ENCODE measurements at regions not wholly inside any gene's neighbourhood (a gene's known extent, or its start where the extent isn't known, plus 50 kb on each side); places are given as distances from the start of the nearest gene placed in this dataset.

- no peaks in the 10 kb centered on the region for H3K9me3 ChIP-seq (ENCODE audit: control insufficient read depth in 3 of 3, low read length in 3 of 3)
- H3K36me3 ChIP-seq (ENCODE audit: control insufficient read depth in 3 of 3, insufficient read depth in 3 of 3, low read length in 3 of 3), result no peaks in the 10 kb centered on the region
- H3K9ac ChIP-seq (ENCODE audit: low read depth in 1 of 3, low read length in 3 of 3), result no peak overlapping the region
- no peaks in the 10 kb centered on the region for H3K4me1 ChIP-seq (ENCODE audit: control insufficient read depth in 3 of 3, insufficient read depth in 3 of 3, low read length in 3 of 3)
- no peak overlapping the region for H3K4me3 ChIP-seq (ENCODE audit: low read length in 3 of 3)
- H3K27me3 ChIP-seq (ENCODE audit: control insufficient read depth in 3 of 3, insufficient read depth in 3 of 3, low read length in 3 of 3), result no peaks in the 10 kb centered on the region
- no peak overlapping the region for H3K27ac ChIP-seq (ENCODE audit: low read depth, low read length)
Observed at GRCh38 chr18:78159397-78159796, 820.2 kb upstream of the SALL3 start.

- no peaks in the 10 kb centered on the region for H3K36me3 ChIP-seq (ENCODE audit: control insufficient read depth in 3 of 3, insufficient read depth in 3 of 3, low read length in 3 of 3)
- no peak overlapping the region for H3K9ac ChIP-seq (ENCODE audit: low read depth in 1 of 3, low read length in 3 of 3)
- H3K27ac ChIP-seq (ENCODE audit: low read depth, low read length), result no peak overlapping the region
- no peak overlapping the region for H3K4me3 ChIP-seq (ENCODE audit: low read length in 3 of 3)
- no peaks in the 10 kb centered on the region for H3K27me3 ChIP-seq (ENCODE audit: control insufficient read depth in 3 of 3, insufficient read depth in 3 of 3, low read length in 3 of 3)
- no peaks in the 10 kb centered on the region for H3K4me1 ChIP-seq (ENCODE audit: control insufficient read depth in 3 of 3, insufficient read depth in 3 of 3, low read length in 3 of 3)
- H3K9me3 ChIP-seq (ENCODE audit: control insufficient read depth in 3 of 3, low read length in 3 of 3), result no peaks in the 10 kb centered on the region
Observed at GRCh38 chr18:78160961-78161656, 818.5 kb upstream of the SALL3 start.

- H3K4me1 ChIP-seq (ENCODE audit: control insufficient read depth in 3 of 3, insufficient read depth in 3 of 3, low read length in 3 of 3), result no peaks in the 10 kb centered on the region
- H3K27ac ChIP-seq (ENCODE audit: low read depth, low read length), result no peak overlapping the region
- H3K36me3 ChIP-seq (ENCODE audit: control insufficient read depth in 3 of 3, insufficient read depth in 3 of 3, low read length in 3 of 3), result no peaks in the 10 kb centered on the region
- H3K9me3 ChIP-seq (ENCODE audit: control insufficient read depth in 3 of 3, low read length in 3 of 3), result no peaks in the 10 kb centered on the region
- H3K27me3 ChIP-seq (ENCODE audit: control insufficient read depth in 3 of 3, insufficient read depth in 3 of 3, low read length in 3 of 3), result no peaks in the 10 kb centered on the region
- no peak overlapping the region for H3K9ac ChIP-seq (ENCODE audit: low read depth in 1 of 3, low read length in 3 of 3)
- H3K4me3 ChIP-seq (ENCODE audit: low read length in 3 of 3), result no peak overlapping the region
Observed at GRCh38 chr18:78165525-78165924, 814.1 kb upstream of the SALL3 start.

- Histone ChIP-seq H3K9ac (ENCODE audit: low read depth in 1 of 3, low read length in 3 of 3) (no peak overlapping the region), H3K4me1 (ENCODE audit: control insufficient read depth in 3 of 3, insufficient read depth in 3 of 3, low read length in 3 of 3) (no peaks in the 10 kb centered on the region), H3K27ac (ENCODE audit: low read depth, low read length) (no peak overlapping the region), H3K4me3 (ENCODE audit: low read length in 3 of 3) (no peak overlapping the region), H3K27me3 (ENCODE audit: control insufficient read depth in 3 of 3, insufficient read depth in 3 of 3, low read length in 3 of 3) (no peaks in the 10 kb centered on the region), H3K36me3 (ENCODE audit: control insufficient read depth in 3 of 3, insufficient read depth in 3 of 3, low read length in 3 of 3) (no peaks in the 10 kb centered on the region), H3K9me3 (ENCODE audit: control insufficient read depth in 3 of 3, low read length in 3 of 3) (peaks cover 0 to 2% (median 0%) of the 10 kb centered on the region in 3 donors)
Observed at GRCh38 chr18:78168526-78168925, 811.1 kb upstream of the SALL3 start.

DNA sequence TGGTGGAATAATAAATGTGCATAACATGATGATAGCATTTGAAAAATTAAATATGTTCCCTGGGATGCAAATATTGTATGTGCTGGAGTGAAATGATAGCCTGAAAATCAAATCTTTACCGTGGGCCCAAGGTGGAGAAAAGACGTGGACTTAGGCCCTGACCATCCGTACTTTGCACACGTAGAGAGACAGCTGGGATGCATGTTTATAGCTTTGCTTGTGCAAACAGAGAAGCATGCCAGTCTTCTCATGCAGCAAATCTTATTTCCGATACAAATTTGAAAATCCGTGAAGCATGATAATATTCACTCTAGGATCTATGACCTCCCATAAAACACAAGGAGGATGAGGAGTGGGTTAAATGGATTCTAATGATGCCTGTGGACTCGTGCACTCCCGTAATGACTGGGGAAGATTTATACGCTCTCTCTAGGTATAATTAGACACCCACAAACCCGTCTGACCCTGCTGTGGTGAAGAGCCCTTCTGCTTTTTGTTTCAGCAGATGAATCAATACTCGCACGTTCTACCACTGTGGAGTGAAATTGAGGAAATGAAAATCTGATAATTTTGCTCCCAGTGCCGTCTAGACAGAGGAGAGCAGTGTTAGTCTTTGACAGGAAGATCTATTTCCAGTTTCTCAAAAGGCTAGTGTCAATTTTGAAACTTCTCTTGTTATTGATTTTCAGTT is 810.3 kb upstream of the SALL3 start:
- no peak overlapping the region for H3K9ac ChIP-seq (ENCODE audit: low read depth in 1 of 3, low read length in 3 of 3)
- no peaks in the 10 kb centered on the region for H3K4me1 ChIP-seq (ENCODE audit: control insufficient read depth in 3 of 3, insufficient read depth in 3 of 3, low read length in 3 of 3)
- H3K36me3 ChIP-seq (ENCODE audit: control insufficient read depth in 3 of 3, insufficient read depth in 3 of 3, low read length in 3 of 3), result no peaks in the 10 kb centered on the region
- H3K4me3 ChIP-seq (ENCODE audit: low read length in 3 of 3), result no peak overlapping the region
- H3K27me3 ChIP-seq (ENCODE audit: control insufficient read depth in 3 of 3, insufficient read depth in 3 of 3, low read length in 3 of 3), result no peaks in the 10 kb centered on the region
- H3K9me3 ChIP-seq (ENCODE audit: control insufficient read depth in 3 of 3, low read length in 3 of 3), result peaks cover 0 to 2% (median 0%) of the 10 kb centered on the region in 3 donors
- H3K27ac ChIP-seq (ENCODE audit: low read depth, low read length), result no peak overlapping the region

DNA sequence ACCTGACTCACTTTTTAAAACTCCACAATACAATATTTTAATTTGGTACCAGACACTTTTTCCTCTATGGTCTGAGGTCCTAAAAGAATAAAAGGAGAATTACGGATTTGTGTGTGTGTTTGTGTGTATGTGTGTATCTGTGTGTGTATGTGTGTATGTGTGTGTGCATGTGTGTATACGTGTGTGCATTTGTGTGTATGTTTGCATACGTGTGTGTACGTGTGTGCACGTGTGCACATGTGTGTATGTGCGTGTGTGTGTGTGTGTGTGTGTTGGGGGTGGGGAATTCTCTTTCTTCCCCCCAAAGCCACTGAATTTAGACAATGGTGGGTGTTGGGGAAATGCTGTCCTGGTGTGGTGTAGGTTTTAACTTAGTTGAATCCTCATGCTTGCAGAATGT is 807.7 kb upstream of the SALL3 start:
- Histone ChIP-seq H3K27me3 (ENCODE audit: control insufficient read depth in 3 of 3, insufficient read depth in 3 of 3, low read length in 3 of 3) (no peaks in the 10 kb centered on the region), H3K9me3 (ENCODE audit: control insufficient read depth in 3 of 3, low read length in 3 of 3) (peaks cover 0 to 2% (median 0%) of the 10 kb centered on the region in 3 donors), H3K9ac (ENCODE audit: low read depth in 1 of 3, low read length in 3 of 3) (no peak overlapping the region), H3K4me1 (ENCODE audit: control insufficient read depth in 3 of 3, insufficient read depth in 3 of 3, low read length in 3 of 3) (no peaks in the 10 kb centered on the region), H3K4me3 (ENCODE audit: low read length in 3 of 3) (no peak overlapping the region), H3K36me3 (ENCODE audit: control insufficient read depth in 3 of 3, insufficient read depth in 3 of 3, low read length in 3 of 3) (no peaks in the 10 kb centered on the region), H3K27ac (ENCODE audit: low read depth, low read length) (no peak overlapping the region)

GRCh38 chr18:78174737-78175136 is 804.9 kb upstream of the SALL3 start:
- H3K9ac ChIP-seq (ENCODE audit: low read depth in 1 of 3, low read length in 3 of 3), result no peak overlapping the region
- no peak overlapping the region for H3K4me3 ChIP-seq (ENCODE audit: low read length in 3 of 3)
- H3K27me3 ChIP-seq (ENCODE audit: control insufficient read depth in 3 of 3, insufficient read depth in 3 of 3, low read length in 3 of 3), result no peaks in the 10 kb centered on the region
- H3K4me1 ChIP-seq (ENCODE audit: control insufficient read depth in 3 of 3, insufficient read depth in 3 of 3, low read length in 3 of 3), result no peaks in the 10 kb centered on the region
- H3K36me3 ChIP-seq (ENCODE audit: control insufficient read depth in 3 of 3, insufficient read depth in 3 of 3, low read length in 3 of 3), result no peaks in the 10 kb centered on the region
- peaks cover 0 to 2% (median 0%) of the 10 kb centered on the region in 3 donors for H3K9me3 ChIP-seq (ENCODE audit: control insufficient read depth in 3 of 3, low read length in 3 of 3)
- no peak overlapping the region for H3K27ac ChIP-seq (ENCODE audit: low read depth, low read length)

GRCh38 chr18:78178812-78179211 is 800.8 kb upstream of the SALL3 start:
- no peaks in the 10 kb centered on the region for H3K36me3 ChIP-seq (ENCODE audit: control insufficient read depth in 3 of 3, insufficient read depth in 3 of 3, low read length in 3 of 3)
- no peaks in the 10 kb centered on the region for H3K27me3 ChIP-seq (ENCODE audit: control insufficient read depth in 3 of 3, insufficient read depth in 3 of 3, low read length in 3 of 3)
- no peaks in the 10 kb centered on the region for H3K9me3 ChIP-seq (ENCODE audit: control insufficient read depth in 3 of 3, low read length in 3 of 3)
- H3K27ac ChIP-seq (ENCODE audit: low read depth, low read length), result no peak overlapping the region
- no peak overlapping the region for H3K4me3 ChIP-seq (ENCODE audit: low read length in 3 of 3)
- H3K9ac ChIP-seq (ENCODE audit: low read depth in 1 of 3, low read length in 3 of 3), result no peak overlapping the region
- H3K4me1 ChIP-seq (ENCODE audit: control insufficient read depth in 3 of 3, insufficient read depth in 3 of 3, low read length in 3 of 3), result no peaks in the 10 kb centered on the region

GRCh38 chr18:78180741-78181140 is 798.9 kb upstream of the SALL3 start:
- Histone ChIP-seq H3K36me3 (ENCODE audit: control insufficient read depth in 3 of 3, insufficient read depth in 3 of 3, low read length in 3 of 3) (no peaks in the 10 kb centered on the region), H3K4me3 (ENCODE audit: low read length in 3 of 3) (no peak overlapping the region), H3K27me3 (ENCODE audit: control insufficient read depth in 3 of 3, insufficient read depth in 3 of 3, low read length in 3 of 3) (no peaks in the 10 kb centered on the region), H3K27ac (ENCODE audit: low read depth, low read length) (no peak overlapping the region), H3K4me1 (ENCODE audit: control insufficient read depth in 3 of 3, insufficient read depth in 3 of 3, low read length in 3 of 3) (no peaks in the 10 kb centered on the region), H3K9me3 (ENCODE audit: control insufficient read depth in 3 of 3, low read length in 3 of 3) (peaks cover 0 to 2% (median 0%) of the 10 kb centered on the region in 3 donors), H3K9ac (ENCODE audit: low read depth in 1 of 3, low read length in 3 of 3) (no peak overlapping the region)

DNA sequence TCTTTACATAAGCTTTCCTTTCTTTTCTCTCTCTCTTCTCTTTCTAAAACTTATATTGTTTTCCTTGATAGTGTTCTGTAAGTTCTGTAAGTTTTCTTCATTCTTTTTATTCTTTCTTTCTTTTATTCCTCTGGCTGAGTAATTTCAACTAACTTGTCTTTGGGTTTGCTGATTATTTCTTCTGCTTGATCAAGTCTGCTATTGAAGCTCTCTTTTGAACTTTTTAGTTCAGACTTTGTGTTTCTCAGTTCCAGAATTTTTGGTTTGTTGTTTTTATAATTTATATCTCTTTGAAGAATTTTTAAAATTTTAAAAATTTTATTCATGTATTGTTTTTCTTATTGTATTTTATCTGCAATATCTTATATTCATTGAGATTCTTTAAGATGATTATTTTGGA is 795.8 kb upstream of the SALL3 start:
- Histone ChIP-seq H3K9me3 (ENCODE audit: control insufficient read depth in 3 of 3, low read length in 3 of 3) (peaks cover 0 to 2% (median 0%) of the 10 kb centered on the region in 3 donors), H3K4me1 (ENCODE audit: control insufficient read depth in 3 of 3, insufficient read depth in 3 of 3, low read length in 3 of 3) (no peaks in the 10 kb centered on the region), H3K9ac (ENCODE audit: low read depth in 1 of 3, low read length in 3 of 3) (no peak overlapping the region), H3K4me3 (ENCODE audit: low read length in 3 of 3) (no peak overlapping the region), H3K36me3 (ENCODE audit: control insufficient read depth in 3 of 3, insufficient read depth in 3 of 3, low read length in 3 of 3) (no peaks in the 10 kb centered on the region), H3K27ac (ENCODE audit: low read depth, low read length) (no peak overlapping the region), H3K27me3 (ENCODE audit: control insufficient read depth in 3 of 3, insufficient read depth in 3 of 3, low read length in 3 of 3) (no peaks in the 10 kb centered on the region)
